ENCODE measurements at regions not wholly inside any gene's neighbourhood (a gene's known extent, or its start where the extent isn't known, plus 50 kb on each side); places are given as distances from the start of the nearest gene placed in this dataset.

- Mint-ChIP-seq H3K27me3 (no peaks in the 10 kb centered on the region), H3K9me3 (ENCODE audit: insufficient read depth) (no peaks in the 10 kb centered on the region)
- no peak for TF ChIP-seq CTCF (IDR thresholded peaks at IDR 0.05)
- no peak for TF ChIP-seq EZH2 (IDR thresholded peaks at IDR 0.05; ENCODE audit: borderline replicate concordance, insufficient read depth, low read depth, low read length, poor library complexity, severe bottlenecking)
These were observed 549.9 kb downstream of the DSC3 start for GRCh38 chr18:30492552-30493129.

GRCh38 chr18:30491815-30492551 lies 550.6 kb downstream of the DSC3 start:
- no peaks in the 10 kb centered on the region for H3K27me3 ChIP-seq (replicated peaks in 1 of 4; ENCODE audit: control extremely low read depth in 1 of 4, control insufficient read depth in 3 of 4, insufficient read depth in 4 of 4, low read length in 3 of 4)
- H3K4me3 ChIP-seq (ENCODE audit: control extremely low read depth in 1 of 5, extremely low read depth in 1 of 5, insufficient read depth in 1 of 5, low read depth in 2 of 5, low read length in 4 of 5) = no peak overlapping the region
- Mint-ChIP-seq H3K9me3 (ENCODE audit: insufficient read depth) (no peaks in the 10 kb centered on the region), H3K27me3 (no peaks in the 10 kb centered on the region), H3K4me3 (no peak overlapping the region), H3K27ac (no peak overlapping the region), H3K4me1 (no peaks in the 10 kb centered on the region)
- intact Hi-C loops (cut with micrococcal nuclease) = no loop called here
- no peak for TF ChIP-seq EZH2 (IDR thresholded peaks at IDR 0.05; ENCODE audit: borderline replicate concordance, insufficient read depth, low read depth, low read length, poor library complexity, severe bottlenecking)
- TF ChIP-seq CTCF (IDR thresholded peaks at IDR 0.05) = no peak
- H3K4me2 ChIP-seq (replicated peaks; ENCODE audit: low read depth, low read length, poor library complexity, severe bottlenecking) = no peak overlapping the region
- POLR2A ChIA-PET = no interaction called here
- no peaks in the 10 kb centered on the region for H3K9me3 ChIP-seq (ENCODE audit: control extremely low read depth in 1 of 3, control insufficient read depth in 2 of 3, insufficient read depth in 1 of 3, low read length in 2 of 3)
- no peaks in the 10 kb centered on the region for H4K20me1 ChIP-seq (ENCODE audit: control insufficient read depth, insufficient read depth, low read length, poor library complexity, severe bottlenecking)
- WGBS (ENCODE audit: insufficient coverage) = 89% methylated on average over 1 of the region's 3 CpGs
- ATAC-seq (ENCODE audit: low read depth) (no peak), DNase-seq (no peak)
- no peaks in the 10 kb centered on the region for H3K36me3 ChIP-seq (replicated peaks in 1 of 2; ENCODE audit: control extremely low read depth in 1 of 2, control insufficient read depth in 1 of 2, extremely low read depth in 1 of 2, insufficient read depth in 2 of 2, low read length in 1 of 2)
- CTCF ChIA-PET = no interaction called here
- no peak overlapping the region for H2AFZ ChIP-seq (ENCODE audit: insufficient read depth, low read depth, low read length, poor library complexity, severe bottlenecking)
- H3K27ac ChIP-seq (ENCODE audit: low read length in 2 of 2) = no peak overlapping the region
- no peaks in the 10 kb centered on the region for H3K79me2 ChIP-seq (ENCODE audit: control insufficient read depth, insufficient read depth, low read length)
- H3K9ac ChIP-seq (ENCODE audit: low read length) = no peak overlapping the region
- no peaks in the 10 kb centered on the region for H3K4me1 ChIP-seq (ENCODE audit: control insufficient read depth in 2 of 2, insufficient read depth in 2 of 2, low read length in 2 of 2)

More at GRCh38 chr18:30492552-30493129, 549.9 kb downstream of the DSC3 start:
- H3K4me1 ChIP-seq (ENCODE audit: control insufficient read depth in 2 of 2, insufficient read depth in 2 of 2, low read length in 2 of 2) = no peaks in the 10 kb centered on the region
- DNase-seq (no peak), ATAC-seq (ENCODE audit: low read depth) (no peak)
- H3K4me3 ChIP-seq (ENCODE audit: control extremely low read depth in 1 of 5, extremely low read depth in 1 of 5, insufficient read depth in 1 of 5, low read depth in 2 of 5, low read length in 4 of 5) = no peak overlapping the region
- H3K9me3 ChIP-seq (ENCODE audit: control extremely low read depth in 1 of 3, control insufficient read depth in 2 of 3, insufficient read depth in 1 of 3, low read length in 2 of 3) = no peaks in the 10 kb centered on the region
- intact Hi-C loops (cut with micrococcal nuclease) = no loop called here
- no peaks in the 10 kb centered on the region for H3K79me2 ChIP-seq (ENCODE audit: control insufficient read depth, insufficient read depth, low read length)
- no peak overlapping the region for H3K27ac ChIP-seq (ENCODE audit: low read length in 2 of 2)
- 95% methylated on average over 2 of the region's 4 CpGs for WGBS (ENCODE audit: insufficient coverage)
- CTCF ChIA-PET = no interaction called here
- POLR2A ChIA-PET = no interaction called here
- no peak overlapping the region for H3K9ac ChIP-seq (ENCODE audit: low read length)
- H4K20me1 ChIP-seq (ENCODE audit: control insufficient read depth, insufficient read depth, low read length, poor library complexity, severe bottlenecking) = no peaks in the 10 kb centered on the region
- H3K4me1 Mint-ChIP-seq = no peaks in the 10 kb centered on the region
- no peak overlapping the region for H3K27ac Mint-ChIP-seq
- no peaks in the 10 kb centered on the region for H3K36me3 ChIP-seq (replicated peaks in 1 of 2; ENCODE audit: control extremely low read depth in 1 of 2, control insufficient read depth in 1 of 2, extremely low read depth in 1 of 2, insufficient read depth in 2 of 2, low read length in 1 of 2)
- no peak overlapping the region for H2AFZ ChIP-seq (ENCODE audit: insufficient read depth, low read depth, low read length, poor library complexity, severe bottlenecking)
- no peaks in the 10 kb centered on the region for H3K27me3 ChIP-seq (replicated peaks in 1 of 4; ENCODE audit: control extremely low read depth in 1 of 4, control insufficient read depth in 3 of 4, insufficient read depth in 4 of 4, low read length in 3 of 4)
- H3K4me2 ChIP-seq (replicated peaks; ENCODE audit: low read depth, low read length, poor library complexity, severe bottlenecking) = no peak overlapping the region
- no peak overlapping the region for H3K4me3 Mint-ChIP-seq

Data from B cell (primary cell).